Hematopoietic multipotent progenitor cell treated with erythropoietin and hydrocortisone succinate and interleukin-3 and kit ligand, for 8 days (in vitro differentiated cells): ENCODE measurements at regions not wholly inside any gene's neighbourhood (a gene's known extent, or its start where the extent isn't known, plus 50 kb on each side); places are given as distances from the start of the nearest gene placed in this dataset.

ENCODE experiments used
- DNase-seq: peaks from one replicate; pipeline ENCODE4 v3.0.0-alpha.2; 2015

- no peak for DNase-seq
These were observed 69.4 kb upstream of the KCNG1 start for GRCh38 chr20:51092338-51092737.

- DNase-seq, result no peak
These were observed 68.7 kb upstream of the KCNG1 start for GRCh38 chr20:51091406-51092195.

GRCh38 chr20:51089840-51090239, 66.9 kb upstream of the KCNG1 start:
- DNase-seq, result no peak

- no peak for DNase-seq
These were observed 66.4 kb upstream of the KCNG1 start for GRCh38 chr20:51089272-51089781.

- DNase-seq, result no peak
These were observed 64.4 kb upstream of the KCNG1 start for GRCh38 chr20:51087266-51087665.

GRCh38 chr20:51085769-51086168, 62.9 kb upstream of the KCNG1 start:
- DNase-seq, result no peak

- no peak for DNase-seq
These were observed 61.9 kb upstream of the KCNG1 start for GRCh38 chr20:51084593-51085377.

GRCh38 chr20:51083447-51083846, 60.5 kb upstream of the KCNG1 start:
- DNase-seq, result no peak

GRCh38 chr20:51082988-51083387, 60.1 kb upstream of the KCNG1 start:
- no peak for DNase-seq

- no peak for DNase-seq
These were observed 57.6 kb upstream of the KCNG1 start for GRCh38 chr20:51080516-51080915.

- DNase-seq, result no peak
These were observed 56.6 kb upstream of the KCNG1 start for GRCh38 chr20:51079488-51079887.

- no peak for DNase-seq
These were observed 54.8 kb upstream of the KCNG1 start for GRCh38 chr20:51077686-51078060.

- no peak for DNase-seq
These were observed 54.1 kb upstream of the KCNG1 start for GRCh38 chr20:51076786-51077685.

- no peak for DNase-seq
These were observed 51.2 kb upstream of the KCNG1 start for GRCh38 chr20:51074062-51074461.
